ENCODE measurements at regions not wholly inside any gene's neighbourhood (a gene's known extent, or its start where the extent isn't known, plus 50 kb on each side); places are given as distances from the start of the nearest gene placed in this dataset.

DNA sequence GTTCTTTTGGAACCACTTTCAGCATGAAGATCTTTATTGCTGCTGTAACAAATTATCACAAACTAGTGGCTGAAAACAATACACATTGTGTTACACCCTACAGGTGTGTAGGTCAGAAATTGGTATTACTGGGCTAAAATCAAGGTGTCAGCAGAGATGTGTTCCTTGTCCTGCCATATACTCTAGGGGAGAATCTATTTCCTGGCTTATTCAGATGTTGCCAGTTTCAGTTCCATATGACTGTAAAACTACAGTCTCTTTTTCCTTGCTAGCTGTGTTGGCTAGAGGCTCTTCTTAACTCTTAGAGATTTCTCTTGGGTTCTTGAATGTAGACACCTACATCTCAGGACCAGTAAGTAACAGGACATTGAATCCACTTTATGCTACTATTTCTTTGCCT, 215.6 kb upstream of the PPFIA2 start:
- no peak overlapping the region for H3K4me3 ChIP-seq
- no peaks in the 10 kb centered on the region for H3K9me3 ChIP-seq
- H3K27ac ChIP-seq = no peak overlapping the region
- DNase-seq = no peak
- intact Hi-C loops (cut with DNase I) = no loop called here
- ATAC-seq = no peak
- no peaks in the 10 kb centered on the region for H3K27me3 ChIP-seq
- no peaks in the 10 kb centered on the region for H3K36me3 ChIP-seq
- H3K4me1 ChIP-seq = no peaks in the 10 kb centered on the region
- TF ChIP-seq, protein P1, sequence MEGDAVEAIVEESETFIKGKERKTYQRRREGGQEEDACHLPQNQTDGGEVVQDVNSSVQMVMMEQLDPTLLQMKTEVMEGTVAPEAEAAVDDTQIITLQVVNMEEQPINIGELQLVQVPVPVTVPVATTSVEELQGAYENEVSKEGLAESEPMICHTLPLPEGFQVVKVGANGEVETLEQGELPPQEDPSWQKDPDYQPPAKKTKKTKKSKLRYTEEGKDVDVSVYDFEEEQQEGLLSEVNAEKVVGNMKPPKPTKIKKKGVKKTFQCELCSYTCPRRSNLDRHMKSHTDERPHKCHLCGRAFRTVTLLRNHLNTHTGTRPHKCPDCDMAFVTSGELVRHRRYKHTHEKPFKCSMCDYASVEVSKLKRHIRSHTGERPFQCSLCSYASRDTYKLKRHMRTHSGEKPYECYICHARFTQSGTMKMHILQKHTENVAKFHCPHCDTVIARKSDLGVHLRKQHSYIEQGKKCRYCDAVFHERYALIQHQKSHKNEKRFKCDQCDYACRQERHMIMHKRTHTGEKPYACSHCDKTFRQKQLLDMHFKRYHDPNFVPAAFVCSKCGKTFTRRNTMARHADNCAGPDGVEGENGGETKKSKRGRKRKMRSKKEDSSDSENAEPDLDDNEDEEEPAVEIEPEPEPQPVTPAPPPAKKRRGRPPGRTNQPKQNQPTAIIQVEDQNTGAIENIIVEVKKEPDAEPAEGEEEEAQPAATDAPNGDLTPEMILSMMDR (IDR thresholded peaks at IDR 0.05) = no peak

DNA sequence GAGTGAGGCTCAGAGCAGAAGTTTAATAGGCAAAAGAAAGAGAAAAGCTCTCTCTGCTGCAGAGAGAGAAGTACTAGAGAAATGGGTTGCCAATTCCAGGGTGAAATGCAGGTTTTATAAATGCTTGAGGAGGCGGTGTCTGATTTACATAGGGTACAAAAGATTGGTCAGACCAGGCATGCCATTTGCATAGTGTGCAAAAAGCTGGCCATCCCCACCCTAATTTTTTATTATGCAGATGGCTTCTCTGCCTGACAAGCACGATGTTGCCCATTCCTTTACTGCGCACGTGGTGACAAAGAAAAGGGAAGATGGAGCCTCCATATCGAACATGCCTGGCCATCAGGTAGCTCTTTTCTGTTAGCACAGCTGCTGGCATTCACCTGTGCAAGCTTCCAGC, 209.3 kb upstream of the PPFIA2 start:
- intact Hi-C loops (cut with DNase I) = no loop called here
- TF ChIP-seq, protein P1 (IDR thresholded peaks at IDR 0.05) = no peak
- Histone ChIP-seq H3K36me3 (no peaks in the 10 kb centered on the region), H3K27ac (no peak overlapping the region), H3K9me3 (no peaks in the 10 kb centered on the region), H3K4me1 (no peaks in the 10 kb centered on the region), H3K4me3 (no peak overlapping the region), H3K27me3 (no peaks in the 10 kb centered on the region)
- DNase-seq (no peak), ATAC-seq (no peak)

DNA sequence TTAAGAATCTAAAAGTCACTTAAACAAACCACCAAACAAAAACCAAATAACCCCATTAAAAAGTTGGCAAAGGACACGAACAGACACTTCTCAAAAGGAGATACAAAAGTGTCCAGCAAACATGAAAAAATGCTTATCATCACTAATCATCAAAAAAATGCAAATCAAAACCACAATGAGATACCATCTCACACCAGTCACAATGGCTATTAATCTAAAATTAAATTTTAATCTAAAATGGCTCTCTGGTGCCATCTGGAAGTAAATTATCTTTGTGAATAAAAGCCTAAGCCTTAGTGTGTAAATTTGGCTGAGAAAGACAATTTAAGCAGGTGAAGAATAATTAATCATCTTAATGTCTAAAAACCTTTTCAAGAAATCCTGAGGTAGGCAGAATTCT, 204.5 kb upstream of the PPFIA2 start:
- ATAC-seq = no peak
- intact Hi-C loops (cut with DNase I) = no loop called here
- TF ChIP-seq, protein P1 (IDR thresholded peaks at IDR 0.05) = no peak

DNA sequence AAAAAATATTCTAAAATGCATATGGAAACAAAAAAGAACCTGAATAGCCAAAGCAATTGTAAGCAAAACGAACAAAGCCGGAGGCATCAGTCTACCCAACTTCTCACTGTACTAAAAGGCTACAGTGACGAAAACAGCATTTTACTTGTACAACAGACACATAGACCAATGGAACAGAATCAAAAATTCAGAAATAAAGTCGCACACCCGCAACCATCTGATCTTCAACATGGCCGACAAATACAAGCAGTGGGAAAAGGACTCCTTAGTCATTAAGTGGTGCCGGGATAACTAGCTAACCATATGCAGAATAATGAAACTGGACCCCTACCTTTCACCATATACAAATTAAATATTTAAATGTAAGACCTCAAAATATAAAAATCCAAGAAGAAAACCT, 203.9 kb upstream of the PPFIA2 start:
- TF ChIP-seq, protein P1 (IDR thresholded peaks at IDR 0.05) = no peak
- no peaks in the 10 kb centered on the region for H3K9me3 ChIP-seq
- H3K4me3 ChIP-seq = no peak overlapping the region
- no peaks in the 10 kb centered on the region for H3K4me1 ChIP-seq
- DNase-seq (no peak), ATAC-seq (no peak)
- no peaks in the 10 kb centered on the region for H3K27me3 ChIP-seq
- H3K27ac ChIP-seq = no peak overlapping the region
- intact Hi-C loops (cut with DNase I) = no loop called here
- H3K36me3 ChIP-seq = no peaks in the 10 kb centered on the region

More for the DNA sequence above, 204.5 kb upstream of the PPFIA2 start:
- Histone ChIP-seq H3K4me1 (no peaks in the 10 kb centered on the region), H3K4me3 (no peak overlapping the region), H3K27me3 (no peaks in the 10 kb centered on the region), H3K36me3 (no peaks in the 10 kb centered on the region), H3K9me3 (no peaks in the 10 kb centered on the region), H3K27ac (no peak overlapping the region)
- no peak for DNase-seq

DNA sequence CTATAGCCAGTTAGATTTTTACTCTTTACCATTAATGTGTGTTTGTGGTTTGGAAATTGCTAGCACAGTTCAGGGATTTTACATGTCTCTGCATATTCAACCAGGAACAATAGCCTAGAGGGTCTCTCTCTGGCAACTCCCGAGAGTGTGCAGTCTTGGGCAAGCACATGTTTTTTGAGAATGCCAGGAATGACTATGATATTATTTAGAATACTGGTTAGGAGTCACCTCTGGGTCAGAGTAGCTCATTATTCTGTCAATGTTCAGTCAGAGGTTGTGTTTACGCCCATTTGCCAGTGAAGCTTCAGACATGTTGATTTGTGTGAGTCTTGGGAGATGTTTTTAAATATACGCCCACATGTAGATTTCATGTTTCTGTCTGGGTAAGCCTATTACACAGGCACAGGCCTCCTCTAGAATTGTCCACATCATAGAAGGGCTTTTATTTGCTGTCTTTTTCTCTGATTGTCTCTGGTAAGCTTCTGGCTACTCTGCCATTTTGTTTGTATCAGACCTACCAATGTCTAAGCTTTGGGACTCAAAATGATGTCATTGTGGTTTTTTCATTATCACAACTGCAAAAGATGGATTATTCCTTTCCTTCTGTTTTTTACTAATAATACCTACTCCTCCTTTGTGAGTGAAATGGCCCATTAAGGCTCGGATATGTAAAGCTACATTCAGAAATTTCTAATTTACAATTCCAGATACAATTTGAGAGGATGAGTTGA, 203.1 kb upstream of the PPFIA2 start:
- Histone ChIP-seq H3K27me3 (no peaks in the 10 kb centered on the region), H3K27ac (no peak overlapping the region), H3K9me3 (no peaks in the 10 kb centered on the region), H3K4me3 (no peak overlapping the region), H3K4me1 (no peaks in the 10 kb centered on the region), H3K36me3 (no peaks in the 10 kb centered on the region)
- ATAC-seq (no peak), DNase-seq (no peak)
- intact Hi-C loops (cut with DNase I) = no loop called here
- TF ChIP-seq, protein P1 (IDR thresholded peaks at IDR 0.05) = no peak

DNA sequence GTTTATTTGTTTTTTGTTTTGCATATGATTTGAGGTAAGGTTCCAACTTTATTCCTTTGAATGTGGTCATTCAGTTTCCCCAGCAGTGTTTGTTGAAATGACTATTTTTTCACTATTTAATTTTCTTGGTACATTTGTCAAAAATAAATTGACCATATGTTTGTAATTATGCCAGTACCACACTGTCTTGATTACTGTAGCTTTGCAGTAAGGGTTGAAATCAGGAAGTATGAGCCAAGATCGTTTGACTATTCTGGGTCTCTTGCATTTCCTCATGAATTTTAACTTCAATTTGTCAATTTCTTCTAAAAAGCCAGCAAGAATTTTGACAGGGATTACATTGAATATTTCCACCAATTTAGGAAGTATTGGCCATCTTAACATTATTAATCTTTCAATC, 199.3 kb upstream of the PPFIA2 start:
- ATAC-seq (no peak), DNase-seq (no peak)
- H3K4me1 ChIP-seq = no peaks in the 10 kb centered on the region
- H3K9me3 ChIP-seq = no peaks in the 10 kb centered on the region
- H3K27ac ChIP-seq = no peak overlapping the region
- H3K36me3 ChIP-seq = no peaks in the 10 kb centered on the region
- intact Hi-C loops (cut with DNase I) = no loop called here
- TF ChIP-seq, protein P1 (IDR thresholded peaks at IDR 0.05) = no peak
- no peaks in the 10 kb centered on the region for H3K27me3 ChIP-seq
- no peak overlapping the region for H3K4me3 ChIP-seq

Measured in upper lobe of right lung (tissue), 1 donor.